Effector memory CD4-positive, alpha-beta T cell (primary cell): ENCODE measurements at regions not wholly inside any gene's neighbourhood (a gene's known extent, or its start where the extent isn't known, plus 50 kb on each side); places are given as distances from the start of the nearest gene placed in this dataset.

Experiments
- DNase-seq, 3 donors: peaks; one replicate each; pipeline ENCODE4 v3.0.0-alpha.2; 2020
- H3K27ac ChIP-seq: 2 replicates; pipeline ENCODE4 v1.7.0; 2013; ENCODE audit warnings: mild to moderate bottlenecking, low read length, moderate library complexity; ENCODE audit not compliant: insufficient read depth, poor library complexity, severe bottlenecking
- H3K27me3 ChIP-seq: replicated peaks from 2 replicates; pipeline ENCODE4 v1.7.0; 2013; ENCODE audit warnings: mild to moderate bottlenecking, low read length; ENCODE audit not compliant: insufficient read depth, control insufficient read depth, poor library complexity, severe bottlenecking
- H3K36me3 ChIP-seq: 2 replicates; pipeline ENCODE4 v1.7.0; 2013; ENCODE audit warnings: mild to moderate bottlenecking, low read length, moderate library complexity; ENCODE audit not compliant: control insufficient read depth, insufficient read depth
- H3K4me1 ChIP-seq: 2 replicates; pipeline ENCODE4 v1.7.0; 2013; ENCODE audit warnings: low read length, mild to moderate bottlenecking; ENCODE audit not compliant: control insufficient read depth, insufficient read depth, poor library complexity, severe bottlenecking
- H3K4me3 ChIP-seq: 2 replicates; pipeline ENCODE4 v1.7.0; 2013; ENCODE audit warnings: low read length, low read depth, mild to moderate bottlenecking; ENCODE audit not compliant: insufficient read depth, poor library complexity, severe bottlenecking
- H3K9me3 ChIP-seq: 2 replicates; pipeline ENCODE4 v1.7.0; 2013; ENCODE audit warnings: mild to moderate bottlenecking, low read length, moderate library complexity; ENCODE audit not compliant: control insufficient read depth

DNA sequence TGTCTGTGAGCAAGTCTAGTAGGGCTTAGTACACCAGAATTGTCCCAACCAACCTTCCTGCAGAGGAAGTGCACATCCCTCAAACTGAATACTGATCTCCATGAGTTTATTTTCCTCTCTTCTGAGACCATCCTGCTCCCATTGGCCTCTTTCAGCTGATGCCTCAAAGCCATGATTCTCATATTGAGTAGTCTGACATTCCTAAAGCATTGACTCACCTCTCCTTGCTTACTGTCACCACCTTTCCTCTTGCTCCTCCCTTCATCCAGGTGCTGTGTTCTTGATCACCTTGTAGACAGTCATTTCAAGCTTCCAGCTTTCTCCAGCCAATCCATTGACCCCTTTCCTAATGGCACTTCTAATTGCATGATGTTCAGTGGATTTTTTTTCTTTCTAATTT is 583.7 kb upstream of the USP15 start:
- Histone ChIP-seq H3K27ac (no peak overlapping the region), H3K9me3 (peaks cover under 1% of the 10 kb centered on the region), H3K27me3 (no peaks in the 10 kb centered on the region), H3K36me3 (no peaks in the 10 kb centered on the region), H3K4me3 (no peak overlapping the region), H3K4me1 (no peaks in the 10 kb centered on the region)
- no peak for DNase-seq

DNA sequence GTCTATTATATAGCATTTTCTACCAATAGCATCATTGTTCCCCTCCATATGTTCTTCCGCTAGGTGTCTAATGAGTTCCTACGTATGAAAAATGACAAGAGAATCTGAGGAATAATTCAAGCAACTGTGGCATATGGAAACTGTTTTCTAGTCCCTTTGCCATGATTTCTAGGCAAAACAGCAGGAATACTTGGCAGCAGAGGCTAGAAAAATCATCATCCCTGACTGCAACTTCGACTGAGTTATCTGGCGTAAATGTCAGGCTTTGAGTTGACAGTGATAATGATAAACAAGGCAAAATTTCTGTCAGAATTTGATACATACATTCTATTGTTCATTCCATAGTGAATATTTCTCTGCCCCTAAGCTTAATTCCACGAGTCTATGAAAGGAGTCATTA is 572.8 kb upstream of the USP15 start:
- Histone ChIP-seq H3K27me3 (no peaks in the 10 kb centered on the region), H3K4me1 (no peaks in the 10 kb centered on the region), H3K4me3 (no peak overlapping the region), H3K36me3 (no peaks in the 10 kb centered on the region), H3K9me3 (no peaks in the 10 kb centered on the region), H3K27ac (no peak overlapping the region)
- DNase-seq, result no peak

DNA sequence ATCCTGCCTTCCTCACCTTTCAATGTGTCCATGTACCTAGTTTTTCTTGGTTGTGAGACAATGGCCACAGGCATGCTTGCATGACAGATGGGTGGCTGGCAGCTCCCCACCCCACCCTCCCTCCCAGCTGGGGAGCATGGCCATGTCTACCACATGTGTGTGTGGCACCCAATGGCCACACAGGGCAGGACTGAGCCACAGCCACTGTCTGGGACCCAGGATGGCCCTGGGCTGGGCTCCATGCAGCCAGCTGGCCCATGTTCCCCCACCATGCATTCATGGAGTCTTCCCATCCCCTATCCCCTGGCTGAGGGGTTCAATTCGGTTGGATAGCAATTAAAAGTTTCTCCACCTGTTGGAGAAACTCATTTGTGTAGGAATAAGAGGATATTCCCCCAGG is 566.0 kb upstream of the USP15 start:
- no peaks in the 10 kb centered on the region for H3K9me3 ChIP-seq
- no peak for DNase-seq
- no peak overlapping the region for H3K27ac ChIP-seq
- H3K36me3 ChIP-seq, result no peaks in the 10 kb centered on the region
- no peaks in the 10 kb centered on the region for H3K4me1 ChIP-seq
- no peaks in the 10 kb centered on the region for H3K27me3 ChIP-seq
- no peak overlapping the region for H3K4me3 ChIP-seq

DNA sequence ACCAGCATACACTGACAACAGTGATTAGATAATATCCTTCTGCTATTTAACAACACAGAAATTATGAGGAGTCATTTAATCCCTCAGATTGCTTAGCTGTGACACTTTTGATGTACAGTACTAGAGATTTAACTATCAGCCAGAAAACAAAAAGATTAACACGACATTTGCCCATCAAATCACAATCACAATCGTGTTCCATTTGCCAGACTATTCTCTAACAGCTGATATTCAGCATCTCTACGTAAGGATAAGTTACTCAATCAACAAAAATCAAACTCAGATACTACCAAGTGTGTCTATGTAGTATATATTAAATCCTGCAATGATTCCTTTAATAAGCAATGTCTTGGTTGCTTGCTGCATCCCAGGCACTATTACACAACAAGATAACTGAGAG is 558.7 kb upstream of the USP15 start:
- no peaks in the 10 kb centered on the region for H3K36me3 ChIP-seq
- no peaks in the 10 kb centered on the region for H3K9me3 ChIP-seq
- no peaks in the 10 kb centered on the region for H3K4me1 ChIP-seq
- H3K27ac ChIP-seq, result no peak overlapping the region
- H3K27me3 ChIP-seq, result no peaks in the 10 kb centered on the region
- no peak for DNase-seq
- no peak overlapping the region for H3K4me3 ChIP-seq

DNA sequence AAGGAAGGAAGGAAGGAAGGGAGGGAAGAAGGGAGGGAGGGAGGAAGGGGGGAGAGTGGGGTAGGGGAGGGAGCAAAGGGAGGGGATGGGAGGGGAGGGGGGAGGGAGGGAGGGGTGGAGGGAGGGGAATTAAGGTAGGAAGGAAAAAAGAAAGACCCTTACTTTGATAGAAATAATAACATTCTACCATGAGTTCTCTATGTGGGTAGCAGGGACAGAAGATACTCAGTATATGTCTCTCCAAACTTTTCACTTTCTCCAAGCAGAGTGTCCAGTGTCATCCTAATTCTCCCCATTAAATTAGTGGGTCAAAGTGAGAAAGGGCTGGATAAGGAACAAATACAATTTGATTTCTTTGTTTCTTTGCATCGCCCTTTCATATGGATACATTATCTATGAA is 553.4 kb upstream of the USP15 start:
- Histone ChIP-seq H3K27ac (no peak overlapping the region), H3K4me1 (no peaks in the 10 kb centered on the region), H3K4me3 (no peak overlapping the region), H3K36me3 (no peaks in the 10 kb centered on the region), H3K27me3 (no peaks in the 10 kb centered on the region), H3K9me3 (no peaks in the 10 kb centered on the region)
- no peak for DNase-seq

DNA sequence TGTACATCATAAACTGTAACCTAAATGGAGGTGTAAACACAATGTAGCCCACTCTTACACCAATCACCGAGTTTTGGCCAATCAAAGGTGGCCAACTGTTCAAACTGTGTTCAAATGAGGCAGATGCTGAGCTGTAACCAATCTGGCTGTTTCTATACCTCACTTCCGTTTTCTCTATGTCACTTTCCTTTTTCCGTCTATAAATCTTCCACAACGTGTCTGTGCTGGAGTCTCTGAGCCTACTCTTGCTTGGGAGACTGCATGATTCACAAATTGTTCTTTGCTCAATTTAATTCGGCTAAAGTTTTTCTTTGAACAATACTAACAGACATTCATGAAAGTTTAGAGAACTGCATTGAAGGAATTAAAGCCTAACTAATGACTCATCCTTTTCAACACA is 547.1 kb upstream of the USP15 start:
- H3K4me1 ChIP-seq, result no peaks in the 10 kb centered on the region
- no peak overlapping the region for H3K27ac ChIP-seq
- no peak for DNase-seq
- H3K4me3 ChIP-seq, result no peak overlapping the region
- H3K36me3 ChIP-seq, result no peaks in the 10 kb centered on the region
- no peaks in the 10 kb centered on the region for H3K27me3 ChIP-seq
- H3K9me3 ChIP-seq, result no peaks in the 10 kb centered on the region

DNA sequence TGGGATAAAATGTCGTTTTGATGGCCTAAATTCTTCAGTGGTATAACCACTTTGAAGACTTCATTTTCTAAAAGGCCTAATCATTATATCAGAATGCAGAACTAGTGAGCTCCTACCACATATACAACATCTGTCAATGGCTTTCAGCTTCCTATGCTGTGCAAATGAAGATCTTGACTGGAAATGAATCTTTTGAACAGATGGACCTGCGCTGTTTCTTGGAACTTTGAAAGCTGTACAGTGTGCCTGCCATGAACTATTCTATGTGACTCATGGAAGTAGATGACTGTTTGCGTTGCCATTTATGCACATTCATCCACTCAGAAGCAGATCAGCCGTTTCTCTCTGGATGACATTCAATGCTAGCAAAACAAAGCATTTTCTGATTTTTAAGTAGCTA is 542.2 kb upstream of the USP15 start:
- H3K4me3 ChIP-seq, result no peak overlapping the region
- H3K27ac ChIP-seq, result no peak overlapping the region
- H3K9me3 ChIP-seq, result no peaks in the 10 kb centered on the region
- no peaks in the 10 kb centered on the region for H3K4me1 ChIP-seq
- H3K27me3 ChIP-seq, result no peaks in the 10 kb centered on the region
- no peak for DNase-seq
- no peaks in the 10 kb centered on the region for H3K36me3 ChIP-seq

DNA sequence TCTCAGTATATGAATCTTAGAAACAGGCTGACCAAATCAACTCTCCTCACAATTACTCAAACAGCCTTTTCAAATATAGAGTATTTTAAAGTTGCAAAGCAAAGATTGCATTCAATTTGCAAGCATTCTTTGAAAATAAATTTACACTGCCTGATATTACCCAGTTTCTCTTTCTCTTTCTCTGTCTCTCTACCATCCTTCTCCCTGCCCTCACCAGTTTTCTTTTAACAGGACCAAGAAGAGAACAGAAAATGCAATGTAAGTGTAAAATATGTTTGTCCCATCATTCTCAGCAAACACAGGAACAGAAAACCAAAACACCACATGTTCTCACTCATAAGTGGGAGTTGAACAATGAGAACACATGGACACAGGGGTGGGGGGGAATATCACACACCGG is 520.3 kb upstream of the USP15 start:
- no peak overlapping the region for H3K27ac ChIP-seq
- H3K27me3 ChIP-seq, result no peaks in the 10 kb centered on the region
- no peak overlapping the region for H3K4me3 ChIP-seq
- no peaks in the 10 kb centered on the region for H3K9me3 ChIP-seq
- no peaks in the 10 kb centered on the region for H3K36me3 ChIP-seq
- H3K4me1 ChIP-seq, result no peaks in the 10 kb centered on the region
- DNase-seq, result no peak

DNA sequence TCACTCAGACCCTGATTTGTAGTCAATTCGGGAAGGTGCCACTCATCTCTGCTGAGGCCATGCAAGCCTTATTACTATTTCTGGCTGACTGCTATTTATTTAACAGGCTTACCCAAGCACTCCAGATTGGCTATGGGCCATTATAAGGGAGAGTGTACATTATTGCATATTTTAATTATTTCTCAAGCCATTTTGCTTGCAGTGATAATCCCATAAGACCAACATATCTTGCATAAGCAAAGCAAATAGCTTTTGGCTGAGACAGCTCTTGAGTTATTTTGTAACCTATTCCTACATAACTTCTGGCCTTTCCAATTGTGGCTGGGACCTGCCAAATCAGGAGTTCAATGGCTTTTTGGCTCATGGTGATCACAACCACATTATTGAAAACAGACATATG is 509.6 kb upstream of the USP15 start:
- no peak for DNase-seq
- Histone ChIP-seq H3K36me3 (no peaks in the 10 kb centered on the region), H3K9me3 (no peaks in the 10 kb centered on the region), H3K27ac (no peak overlapping the region), H3K4me3 (no peak overlapping the region), H3K4me1 (no peaks in the 10 kb centered on the region), H3K27me3 (no peaks in the 10 kb centered on the region)

DNA sequence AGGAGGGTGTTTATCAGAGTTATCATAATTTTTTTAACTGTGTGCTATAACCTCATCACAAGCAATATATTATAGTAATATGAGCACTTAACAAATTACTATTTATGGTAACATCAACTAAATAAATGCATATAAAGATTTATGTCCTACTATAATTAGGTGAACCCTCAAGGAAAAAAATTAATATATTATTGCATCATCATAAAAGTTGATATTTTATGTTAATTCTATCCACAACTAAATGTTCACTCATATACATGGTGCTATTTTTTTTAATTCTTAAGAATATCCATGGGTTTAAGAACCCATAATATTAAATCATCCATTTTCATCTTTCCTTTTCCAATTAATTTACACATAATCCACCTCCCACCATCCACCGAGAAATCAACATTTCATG is 506.0 kb upstream of the USP15 start:
- Histone ChIP-seq H3K4me1 (no peaks in the 10 kb centered on the region), H3K36me3 (no peaks in the 10 kb centered on the region), H3K9me3 (no peaks in the 10 kb centered on the region), H3K27me3 (no peaks in the 10 kb centered on the region), H3K27ac (no peak overlapping the region), H3K4me3 (no peak overlapping the region)
- DNase-seq, result no peak
